Spleen (tissue), 11 donors: ENCODE measurements at regions not wholly inside any gene's neighbourhood (a gene's known extent, or its start where the extent isn't known, plus 50 kb on each side); places are given as distances from the start of the nearest gene placed in this dataset.

ENCODE experiments used
- DNase-seq: peaks from one replicate; pipeline ENCODE4 v3.0.0-alpha.2; 2020
- H3K27ac ChIP-seq, 8 donors: fragments of 200-600 bp; sonication (generic) in 7 of 8; 1 replicate in 4 of 8; 2 replicates in 4 of 8; pipeline versions ENCODE4 v1.5.0 to v1.8.0; 2016 to 2021; ENCODE audit warnings: inconsistent platforms in 4 of 8, mild to moderate bottlenecking in 4 of 8, moderate library complexity in 1 of 8
- H3K27me3 ChIP-seq, 7 donors: fragments of 200-600 bp; sonication (generic) in 6 of 7; replicated peaks in 1 of 7; 1 replicate in 4 of 7; 2 replicates in 3 of 7; pipeline versions ENCODE4 v1.5.0 to v1.8.0; 2016 to 2021; ENCODE audit warnings: inconsistent platforms in 3 of 7, mild to moderate bottlenecking in 1 of 7
- H3K36me3 ChIP-seq, 6 donors: fragments of 200-600 bp; sonication (generic) in 5 of 6; 1 replicate in 4 of 6; 2 replicates in 2 of 6; pipeline versions ENCODE4 v1.5.0 to v1.8.0; 2016 to 2021; ENCODE audit warnings: inconsistent platforms in 2 of 6
- H3K4me1 ChIP-seq, 6 donors: fragments of 200-600 bp; sonication (generic) in 5 of 6; 1 replicate in 3 of 6; 2 replicates in 3 of 6; pipeline versions ENCODE4 v1.5.0 to v1.8.0; 2016 to 2021; ENCODE audit warnings: inconsistent platforms in 3 of 6
- H3K4me3 ChIP-seq, 8 donors: fragments of 200-600 bp; sonication (generic) in 7 of 8; 1 replicate in 4 of 8; 2 replicates in 4 of 8; pipeline versions ENCODE4 v1.5.0 to v1.8.0; 2016 to 2021; ENCODE audit warnings: inconsistent platforms in 4 of 8, mild to moderate bottlenecking in 4 of 8, moderate library complexity in 2 of 8
- H3K9me3 ChIP-seq, 8 donors: fragments of 200-600 bp; sonication (generic) in 7 of 8; 1 replicate in 4 of 8; 2 replicates in 4 of 8; pipeline versions ENCODE4 v1.5.0 to v1.8.0; 2016 to 2021; ENCODE audit warnings: inconsistent platforms in 4 of 8
- POLR2A ChIP-seq, 3 donors: fragments of 450-650 bp; IDR thresholded peaks; one replicate each; pipeline ENCODE4 v1.5.1; 2017; ENCODE audit warnings: antibody characterized with exemption in 3 of 3, mild to moderate bottlenecking in 1 of 3
- POLR2AphosphoS5 ChIP-seq, 3 donors: sonication (generic); formaldehyde crosslinking; IDR thresholded peaks; one replicate each; pipeline ENCODE4 v1.5.1; 2017; ENCODE audit warnings: antibody characterized with exemption in 3 of 3
- WGBS, 5 donors: extraction: QIAGEN DNeasy Blood & Tissue Kit in 3 of 5; methylation state at CpG; one replicate each; pipeline versions ENCODE4 v1.1.5 to v1.1.7; 2013 to 2018; 5-methylcytosine and 5-hydroxymethylcytosine counted together
- intact Hi-C: fragments of 100-400 bp; cut with DNase I; formaldehyde crosslinking; loops from one replicate; pipeline ENCODE4 v1.15.0; 2023; ENCODE audit warnings: low total_unique reads
- TF ChIP-seq, protein P1 (sequence below), 11 experiments: fragments of 200-600 bp in 7 of 11; fragments of 450-650 bp in 4 of 11; sonication (generic) in 4 of 11; IDR thresholded peaks in 8 of 11; conservative IDR thresholded peaks in 3 of 11; 1 replicate in 7 of 11; 2 replicates in 4 of 11; pipeline versions ENCODE4 v1.4.0 to v1.8.0; 2016 to 2021; ENCODE audit warnings: antibody characterized with exemption in 11 of 11, inconsistent platforms in 4 of 11, mild to moderate bottlenecking in 1 of 11
- donor health status: healthy with polysubstance abuse.
- donor health status: DM: no; HTN: no; CAD: no; lungs with moderate emphysema.
- donor health status: DM: no; HTN: no; CAD: no.
- donor health status: Bipolar disorder and iron deficiency.
- donor health status: healthy.
- donor health status: DM: no; HTN: no; CAD: no.
- donor health status: DM: yes; HTN: yes; CAD: no.

DNA sequence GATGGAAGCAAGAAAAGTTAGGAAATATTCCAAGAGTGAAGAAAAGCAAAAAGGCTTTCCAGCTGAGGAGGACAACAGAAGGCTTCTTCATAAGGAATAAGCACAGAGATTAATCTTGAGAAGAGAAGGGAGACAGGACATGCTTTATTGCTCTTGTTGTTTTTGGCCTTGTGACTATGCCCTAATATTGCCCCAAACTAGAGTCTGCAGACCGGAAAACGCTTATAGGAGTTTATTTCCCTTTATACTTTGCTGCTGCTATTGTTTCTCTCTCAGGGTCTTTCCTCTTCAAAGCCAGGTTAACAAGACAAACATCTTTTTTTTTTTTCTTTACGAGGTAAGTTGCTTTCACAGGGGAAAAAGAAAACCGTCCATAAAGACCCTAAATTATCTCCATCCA, 991.4 kb downstream of the ADGRL2 start:
- WGBS, 5 donors, result 62 to 74% (median 70%) methylated on average over 4 of the region's 4 CpGs
- peaks cover 0 to 24% (median 16%) of the 10 kb centered on the region in 8 donors for H3K9me3 ChIP-seq
- no peaks in the 10 kb centered on the region for H3K36me3 ChIP-seq
- intact Hi-C loops, result no loop called here
- H3K27ac ChIP-seq, result no peak overlapping the region
- no peak overlapping the region for H3K4me3 ChIP-seq
- peaks cover 0 to under 1% (median 0%) of the 10 kb centered on the region in 6 donors for H3K4me1 ChIP-seq
- no peak for DNase-seq
- H3K27me3 ChIP-seq, result no peaks in the 10 kb centered on the region
- TF ChIP-seq, protein P1, sequence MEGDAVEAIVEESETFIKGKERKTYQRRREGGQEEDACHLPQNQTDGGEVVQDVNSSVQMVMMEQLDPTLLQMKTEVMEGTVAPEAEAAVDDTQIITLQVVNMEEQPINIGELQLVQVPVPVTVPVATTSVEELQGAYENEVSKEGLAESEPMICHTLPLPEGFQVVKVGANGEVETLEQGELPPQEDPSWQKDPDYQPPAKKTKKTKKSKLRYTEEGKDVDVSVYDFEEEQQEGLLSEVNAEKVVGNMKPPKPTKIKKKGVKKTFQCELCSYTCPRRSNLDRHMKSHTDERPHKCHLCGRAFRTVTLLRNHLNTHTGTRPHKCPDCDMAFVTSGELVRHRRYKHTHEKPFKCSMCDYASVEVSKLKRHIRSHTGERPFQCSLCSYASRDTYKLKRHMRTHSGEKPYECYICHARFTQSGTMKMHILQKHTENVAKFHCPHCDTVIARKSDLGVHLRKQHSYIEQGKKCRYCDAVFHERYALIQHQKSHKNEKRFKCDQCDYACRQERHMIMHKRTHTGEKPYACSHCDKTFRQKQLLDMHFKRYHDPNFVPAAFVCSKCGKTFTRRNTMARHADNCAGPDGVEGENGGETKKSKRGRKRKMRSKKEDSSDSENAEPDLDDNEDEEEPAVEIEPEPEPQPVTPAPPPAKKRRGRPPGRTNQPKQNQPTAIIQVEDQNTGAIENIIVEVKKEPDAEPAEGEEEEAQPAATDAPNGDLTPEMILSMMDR (IDR thresholded peaks at IDR 0.05 in 8 of 11, conservative IDR thresholded peaks at IDR 0.05 in 3 of 11), result no peak
- TF ChIP-seq POLR2AphosphoS5 (IDR thresholded peaks at IDR 0.05), result no peak
- TF ChIP-seq POLR2A (IDR thresholded peaks at IDR 0.05), result no peak

DNA sequence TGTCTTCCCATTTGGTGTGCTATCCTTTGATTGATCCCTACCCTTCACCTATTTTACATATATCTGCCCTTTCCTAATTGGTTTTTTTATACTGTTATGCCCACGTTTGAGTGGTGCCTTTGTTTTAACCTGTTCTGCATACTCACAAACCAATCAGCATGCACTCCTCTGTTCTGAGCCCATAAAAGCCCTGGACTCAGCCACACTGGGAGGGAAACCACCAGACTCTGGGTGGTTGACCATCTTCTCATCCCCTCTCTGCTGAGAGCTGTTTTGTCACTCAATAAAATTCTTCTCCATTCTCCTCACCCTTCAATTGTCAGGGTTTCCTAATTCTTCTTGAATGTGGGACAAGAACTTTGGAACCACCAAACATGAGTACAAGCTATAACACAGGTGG, 989.8 kb downstream of the ADGRL2 start:
- 40 to 90% (median 71%) methylated on average over 1 of the region's 1 CpG for WGBS, 5 donors

DNA sequence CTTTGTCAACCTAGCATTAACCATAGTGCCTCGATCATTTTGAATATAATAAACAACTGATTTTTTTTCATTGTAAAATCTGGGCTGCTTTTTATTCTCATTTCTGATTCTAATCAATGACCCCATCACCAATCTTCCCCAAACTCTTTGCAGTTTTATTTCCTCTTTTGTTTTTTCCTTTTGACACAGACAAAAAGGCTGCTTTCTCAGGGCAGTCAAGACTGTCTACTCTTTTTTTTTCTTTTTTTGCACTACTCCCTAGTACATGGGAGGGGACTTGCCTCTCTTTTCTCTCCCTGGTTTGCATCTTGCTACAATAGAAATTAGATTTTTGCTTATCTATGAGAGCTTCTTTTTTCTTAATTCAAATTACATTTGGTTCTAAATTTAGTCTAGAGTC, 987.9 kb downstream of the ADGRL2 start:
- Histone ChIP-seq H3K27ac (no peak overlapping the region), H3K4me1 (peaks cover 0 to 11% (median 5%) of the 10 kb centered on the region in 6 donors), H3K4me3 (no peak overlapping the region), H3K27me3 (no peaks in the 10 kb centered on the region), H3K9me3 (peaks cover 0 to 24% (median 16%) of the 10 kb centered on the region in 8 donors), H3K36me3 (no peaks in the 10 kb centered on the region)
- DNase-seq, result no peak
- no peak for TF ChIP-seq POLR2AphosphoS5 (IDR thresholded peaks at IDR 0.05)
- no peak for TF ChIP-seq POLR2A (IDR thresholded peaks at IDR 0.05)
- TF ChIP-seq, protein P1 (IDR thresholded peaks at IDR 0.05 in 8 of 11, conservative IDR thresholded peaks at IDR 0.05 in 3 of 11), result no peak
- intact Hi-C loops, result no loop called here
- 77 to 97% (median 87%) methylated on average over 1 of the region's 1 CpG for WGBS, 5 donors

More for the DNA sequence above, 989.8 kb downstream of the ADGRL2 start:
- Histone ChIP-seq H3K4me1 (peaks cover 0 to 3% (median under 1%) of the 10 kb centered on the region in 6 donors), H3K36me3 (no peaks in the 10 kb centered on the region), H3K4me3 (no peak overlapping the region), H3K27me3 (no peaks in the 10 kb centered on the region), H3K9me3 (peaks cover 0 to 24% (median 16%) of the 10 kb centered on the region in 8 donors), H3K27ac (no peak overlapping the region)
- DNase-seq, result no peak
- TF ChIP-seq POLR2AphosphoS5 (IDR thresholded peaks at IDR 0.05) (no peak), POLR2A (IDR thresholded peaks at IDR 0.05) (no peak)
- TF ChIP-seq, protein P1 (IDR thresholded peaks at IDR 0.05 in 8 of 11, conservative IDR thresholded peaks at IDR 0.05 in 3 of 11), result no peak
- intact Hi-C loops, result no loop called here

DNA sequence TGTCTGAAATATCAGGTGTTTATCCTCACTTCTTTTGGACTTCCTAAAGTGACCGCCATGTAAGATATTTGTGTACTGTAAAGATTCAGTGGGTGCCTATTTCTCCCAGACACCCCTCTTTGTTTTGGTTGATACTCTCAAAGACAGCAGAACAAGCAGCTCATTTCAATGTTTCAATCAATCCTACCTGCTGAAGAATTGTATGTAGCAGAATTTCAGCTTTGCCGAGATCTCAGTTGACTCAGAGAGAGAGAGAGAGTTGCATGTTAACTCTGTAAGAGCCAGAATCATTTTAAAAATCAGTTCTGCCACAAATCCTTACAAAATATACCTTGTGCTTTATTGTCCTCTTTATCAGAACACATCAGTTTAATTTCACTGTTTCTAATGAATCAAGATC, 987.3 kb downstream of the ADGRL2 start:
- H3K27ac ChIP-seq, result no peak overlapping the region
- peaks cover 0 to 24% (median 16%) of the 10 kb centered on the region in 8 donors for H3K9me3 ChIP-seq
- DNase-seq, result no peak
- H3K36me3 ChIP-seq, result no peaks in the 10 kb centered on the region
- no peak overlapping the region for H3K4me3 ChIP-seq
- TF ChIP-seq, protein P1 (IDR thresholded peaks at IDR 0.05 in 8 of 11, conservative IDR thresholded peaks at IDR 0.05 in 3 of 11), result no peak
- TF ChIP-seq POLR2A (IDR thresholded peaks at IDR 0.05), result no peak
- no peak for TF ChIP-seq POLR2AphosphoS5 (IDR thresholded peaks at IDR 0.05)
- intact Hi-C loops, result no loop called here
- peaks cover 0 to 11% (median 5%) of the 10 kb centered on the region in 6 donors for H3K4me1 ChIP-seq
- WGBS, 5 donors, result 67 to 78% (median 76%) methylated on average over 2 of the region's 2 CpGs
- H3K27me3 ChIP-seq, result no peaks in the 10 kb centered on the region
